T-helper 1 cell treated with Interleukin-12 subunit alpha and Interleukin-12 subunit beta and Interleukin-4 antibody, amounts not matched to agents 30 ng/mL and 1 ng/mL, for 36 hours (primary cell): ENCODE measurements at regions not wholly inside any gene's neighbourhood (a gene's known extent, or its start where the extent isn't known, plus 50 kb on each side); places are given as distances from the start of the nearest gene placed in this dataset.

Source experiments
- intact Hi-C: fragments of 100-400 bp; cut with micrococcal nuclease; formaldehyde crosslinking; loops from one replicate; pipeline ENCODE4 v1.15.1; 2024

DNA sequence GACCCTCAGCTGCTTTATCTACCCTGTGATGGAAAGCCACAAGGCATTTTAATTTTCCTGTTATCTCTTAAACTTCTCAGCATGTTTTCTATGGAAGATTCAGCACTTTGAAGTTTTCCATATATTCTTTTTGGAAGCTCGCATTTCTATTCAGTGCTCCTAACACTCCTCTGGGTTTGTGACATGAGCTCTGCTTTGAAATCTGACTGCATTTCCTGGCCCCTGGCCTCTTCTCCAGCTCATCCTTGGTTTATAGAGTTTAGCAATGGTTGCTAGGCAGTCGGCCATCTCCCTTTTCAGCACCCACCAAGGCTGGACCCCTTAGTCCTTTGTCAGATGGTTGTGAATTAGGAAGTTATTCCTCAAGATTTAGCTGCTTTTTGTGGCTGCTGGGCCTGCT lies 150.6 kb downstream of the KCNA5 start:
- intact Hi-C loops: no loop called here

DNA sequence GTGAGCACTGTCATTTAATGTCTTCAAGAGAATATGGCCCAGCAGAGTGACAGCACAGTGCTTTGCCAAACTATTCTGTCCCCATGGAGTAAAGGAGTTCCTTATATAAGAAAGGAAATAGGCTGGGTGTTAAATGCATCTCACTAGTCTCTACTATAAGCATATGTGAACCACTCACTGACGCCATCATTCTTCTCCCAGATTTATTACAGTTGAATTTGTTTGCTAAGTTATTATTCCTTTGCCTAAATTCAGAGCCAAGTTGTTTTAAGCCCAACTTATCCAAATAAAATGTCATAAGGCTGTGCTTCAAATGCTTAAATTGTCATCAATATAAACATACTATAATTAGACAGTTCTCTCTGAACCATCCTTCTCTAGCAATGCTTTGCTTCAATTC lies 151.6 kb downstream of the KCNA5 start:
- intact Hi-C loops: no loop called here

DNA sequence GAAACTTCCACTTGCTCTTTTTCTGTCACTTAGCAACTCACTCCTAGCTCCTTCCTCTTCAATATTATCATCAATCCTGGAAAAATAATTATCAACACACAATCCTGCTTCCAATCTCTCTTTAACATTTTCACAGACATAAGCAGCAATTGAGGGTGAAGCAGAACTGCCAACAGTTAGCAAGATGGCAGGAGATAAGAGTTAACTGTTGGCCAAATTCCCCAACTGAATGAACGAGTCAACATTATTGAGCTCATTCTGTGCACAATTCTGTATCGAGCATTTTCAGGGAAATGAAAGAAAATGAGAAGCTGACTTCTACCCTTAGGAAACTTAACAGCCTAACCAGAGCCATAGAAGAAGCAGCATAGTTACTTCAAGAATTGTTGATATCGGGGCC lies 152.0 kb downstream of the KCNA5 start:
- intact Hi-C loops: no loop called here

DNA sequence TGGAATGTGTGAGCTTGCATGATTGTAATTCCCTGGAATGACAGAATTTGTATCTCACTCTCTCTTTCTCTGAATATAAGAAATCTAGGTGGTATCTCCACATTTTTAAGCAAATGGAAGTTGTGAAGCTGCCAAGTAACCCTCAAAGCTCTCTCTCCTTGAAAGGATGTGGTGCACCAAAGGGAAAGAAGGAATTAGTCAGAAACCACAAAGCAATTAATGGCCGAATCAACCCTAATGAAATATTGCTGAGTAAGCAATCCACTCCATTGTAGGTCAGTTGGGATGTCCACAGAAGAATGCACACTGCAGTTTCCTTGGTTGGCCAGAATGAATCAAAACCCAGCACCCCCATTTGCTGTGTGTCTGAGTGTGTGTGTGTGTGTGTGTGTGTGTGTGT lies 153.5 kb downstream of the KCNA5 start:
- intact Hi-C loops: no loop called here

DNA sequence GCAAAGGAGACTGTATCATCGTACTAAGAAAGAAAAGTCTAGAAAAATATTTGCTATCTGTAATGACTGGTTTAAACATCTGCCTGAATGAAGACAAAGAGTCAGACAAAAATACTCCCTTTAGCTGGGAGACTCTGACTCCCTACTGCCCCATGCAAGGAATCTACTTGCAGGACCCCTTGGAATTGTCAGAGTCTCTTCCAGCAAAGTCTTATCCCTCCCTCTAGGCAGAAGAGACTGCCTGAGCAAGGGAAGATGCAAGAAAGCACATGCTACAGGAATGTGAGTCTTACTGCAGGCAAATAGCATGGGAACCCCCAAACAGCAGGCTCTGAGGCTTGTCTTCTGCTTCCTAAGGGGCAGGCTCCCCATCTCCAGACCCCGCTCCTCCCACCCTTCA lies 154.0 kb downstream of the KCNA5 start:
- intact Hi-C loops: no loop called here

DNA sequence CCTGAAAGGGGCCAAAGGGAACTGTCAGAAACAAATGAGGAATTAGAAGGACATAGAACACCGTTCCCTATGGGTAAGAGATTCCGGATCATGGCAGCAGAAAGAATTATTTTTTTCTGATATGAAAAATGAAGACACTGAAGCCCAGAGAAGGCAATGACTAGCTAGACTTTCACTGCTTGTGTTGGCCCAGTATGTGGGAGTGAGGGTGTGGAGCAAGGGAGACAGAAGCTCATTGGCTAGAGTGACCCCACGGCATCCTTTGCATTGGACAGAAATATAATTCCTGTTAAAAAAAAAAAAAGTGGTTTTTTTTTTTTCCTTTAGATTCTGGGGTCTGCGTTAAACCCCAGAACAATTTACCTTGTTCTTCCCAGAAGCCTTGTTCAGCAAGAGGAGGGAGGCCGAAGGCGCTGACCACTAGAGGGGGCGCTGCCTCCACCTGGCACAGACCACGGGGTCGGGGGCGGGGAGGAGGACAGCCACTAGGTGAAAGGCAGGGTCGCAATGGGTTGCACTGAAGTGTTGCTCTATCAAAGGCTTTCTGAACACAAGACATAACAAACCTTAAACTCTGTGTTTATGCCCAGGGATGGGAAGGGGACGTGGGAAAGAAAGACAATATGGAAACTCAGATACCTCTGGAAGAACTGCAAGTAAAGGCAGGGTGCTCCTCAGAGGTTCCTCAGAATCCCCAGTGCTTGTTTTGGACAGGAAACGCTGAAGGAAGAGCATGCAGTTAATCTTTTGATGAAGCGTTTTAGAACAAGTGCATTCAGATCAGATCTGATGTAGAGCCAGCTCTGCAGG lies 156.8 kb downstream of the KCNA5 start:
- intact Hi-C loops: no loop called here

DNA sequence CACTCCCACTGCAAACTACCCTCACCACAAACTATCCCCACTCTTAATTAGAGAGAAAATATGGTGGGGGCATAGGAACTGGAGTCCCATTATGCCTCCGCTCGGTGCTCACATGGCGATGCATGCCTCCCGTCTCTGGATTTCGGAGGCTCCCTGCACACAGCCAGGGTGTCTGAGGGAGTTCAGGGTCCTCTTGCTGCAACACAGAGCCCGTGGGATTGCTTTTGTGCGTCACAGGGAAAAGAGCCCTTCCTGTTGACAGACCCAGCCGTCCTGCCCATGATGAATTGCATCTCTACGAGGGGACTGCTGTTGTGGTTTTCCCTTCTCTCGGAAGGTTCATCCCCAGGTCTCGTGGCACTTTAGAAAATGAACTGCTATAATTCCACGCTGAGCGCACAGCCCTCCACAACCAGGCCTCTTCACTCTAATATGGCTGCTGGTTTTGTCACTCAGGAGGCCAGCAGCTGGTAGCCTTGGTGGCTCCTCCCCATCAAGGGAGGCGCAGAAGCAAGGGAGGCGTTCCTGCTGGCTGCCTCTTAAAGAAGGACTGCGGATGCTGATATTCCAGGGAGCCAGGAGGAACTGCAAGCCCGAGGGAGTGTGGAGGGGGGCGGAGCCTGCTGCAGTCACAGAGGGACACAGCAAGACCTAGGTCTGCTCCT lies 158.0 kb downstream of the KCNA5 start:
- intact Hi-C loops: no loop called here

DNA sequence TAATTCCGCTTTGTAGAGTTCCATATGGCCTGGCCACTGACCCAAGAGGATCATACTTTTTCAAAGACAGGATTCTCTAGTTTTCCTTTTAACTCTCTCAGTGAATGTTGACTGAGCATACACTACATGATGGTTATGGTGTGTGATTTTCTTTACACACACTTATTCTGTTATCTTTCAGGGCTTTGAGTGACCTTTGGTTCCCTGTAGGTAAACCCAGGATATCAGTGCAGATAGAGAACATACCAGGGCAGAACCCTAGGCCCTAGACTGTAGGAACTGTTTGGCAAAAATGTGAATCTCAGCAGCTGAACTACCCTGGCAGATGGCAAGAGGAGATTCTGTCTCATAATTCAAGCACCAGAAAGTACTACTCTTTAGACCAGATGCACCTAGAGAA lies 159.6 kb downstream of the KCNA5 start:
- intact Hi-C loops: no loop called here

DNA sequence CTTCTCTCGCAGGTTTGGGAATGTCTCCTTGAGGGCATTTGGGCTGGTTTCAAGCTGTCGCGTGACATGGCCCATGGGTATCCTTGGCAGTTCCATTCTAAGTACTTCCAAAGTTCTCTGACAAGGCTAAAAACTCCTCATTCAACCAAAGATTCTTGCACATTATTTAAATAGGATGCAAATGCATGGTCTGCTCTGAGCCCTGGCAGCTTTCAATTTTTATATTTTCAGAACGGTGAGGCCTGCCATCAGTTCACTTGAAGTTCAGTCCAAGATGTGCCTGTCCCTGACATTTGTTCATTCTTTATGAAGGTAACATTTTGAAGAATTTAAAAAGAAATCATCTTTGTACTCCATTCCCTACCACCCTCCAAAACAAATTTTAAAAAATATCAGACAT lies 160.0 kb downstream of the KCNA5 start:
- intact Hi-C loops: no loop called here

DNA sequence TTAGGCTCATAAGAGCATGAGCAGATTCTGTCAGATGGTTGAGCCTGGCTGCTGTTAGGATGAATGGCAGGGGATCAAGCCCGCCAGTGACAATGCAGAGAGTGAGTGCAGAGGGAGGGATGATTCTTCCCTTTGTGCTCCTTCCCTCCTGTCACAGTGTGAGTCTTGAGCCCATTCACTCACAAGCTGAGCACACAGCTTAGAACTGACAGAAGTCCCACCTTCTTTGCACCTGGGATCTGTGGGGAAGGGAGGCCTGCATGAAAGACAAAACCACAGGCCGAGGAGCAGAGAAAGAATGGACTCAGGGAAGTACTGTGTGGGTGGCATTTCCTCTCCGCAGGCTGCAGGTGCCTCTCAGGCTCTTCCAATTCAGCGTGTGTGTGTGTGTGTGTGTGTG lies 160.6 kb downstream of the KCNA5 start:
- intact Hi-C loops: no loop called here

DNA sequence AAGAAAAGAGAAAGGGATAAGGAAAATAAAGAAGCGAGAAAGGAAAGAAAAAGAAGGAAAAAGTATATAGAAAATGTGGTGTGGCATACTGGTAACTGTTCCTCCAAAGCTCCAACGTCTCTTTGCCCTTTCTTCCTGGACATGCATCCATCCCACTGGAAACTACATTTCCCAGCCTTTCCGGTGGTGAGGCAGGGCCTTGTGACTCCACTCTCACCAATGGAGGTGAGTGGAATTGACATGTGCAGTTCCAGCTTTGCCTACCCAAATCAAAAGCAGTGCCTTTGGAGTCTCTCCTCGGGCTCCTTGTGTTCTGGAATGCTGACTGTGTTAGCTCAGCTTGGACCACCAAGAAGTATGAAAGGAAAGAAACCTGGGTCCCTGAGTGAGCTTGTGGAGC lies 161.2 kb downstream of the KCNA5 start:
- intact Hi-C loops: no loop called here

DNA sequence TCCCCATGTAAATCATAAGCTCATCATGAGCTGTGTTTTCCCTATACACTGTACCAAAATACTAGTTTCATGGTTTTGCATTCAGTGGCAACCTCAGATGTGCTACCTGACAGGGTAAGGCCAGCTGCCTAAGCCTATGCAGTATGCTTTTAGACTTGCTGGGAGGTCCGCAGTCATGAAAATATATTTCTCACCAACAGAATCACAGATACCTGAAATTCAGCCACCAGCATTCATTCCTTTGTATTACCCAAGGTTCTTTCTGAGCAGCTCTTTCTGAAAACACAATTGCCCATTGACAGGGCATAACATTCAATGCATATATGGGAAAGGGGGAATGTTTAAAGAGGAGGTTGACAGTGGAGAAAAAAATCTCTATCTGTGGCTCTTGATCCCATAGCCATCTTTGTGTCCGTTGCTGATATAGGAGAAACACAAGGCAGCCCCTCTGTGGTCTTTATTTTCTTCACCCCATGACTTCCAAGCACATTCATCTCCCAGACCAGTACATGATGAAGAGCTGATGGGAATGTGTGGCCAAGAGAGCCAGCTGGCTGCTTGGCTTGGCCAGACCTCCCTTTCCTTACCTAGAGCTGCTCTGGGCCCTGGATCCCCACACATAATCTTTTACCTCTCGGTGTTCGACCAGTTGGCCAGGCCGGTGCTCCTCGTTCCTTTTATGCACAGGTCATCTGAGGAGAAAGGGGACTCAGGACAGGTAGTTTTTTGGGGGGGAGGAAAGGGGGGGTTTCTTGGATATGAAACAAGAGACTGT lies 162.9 kb downstream of the KCNA5 start:
- intact Hi-C loops: no loop called here

DNA sequence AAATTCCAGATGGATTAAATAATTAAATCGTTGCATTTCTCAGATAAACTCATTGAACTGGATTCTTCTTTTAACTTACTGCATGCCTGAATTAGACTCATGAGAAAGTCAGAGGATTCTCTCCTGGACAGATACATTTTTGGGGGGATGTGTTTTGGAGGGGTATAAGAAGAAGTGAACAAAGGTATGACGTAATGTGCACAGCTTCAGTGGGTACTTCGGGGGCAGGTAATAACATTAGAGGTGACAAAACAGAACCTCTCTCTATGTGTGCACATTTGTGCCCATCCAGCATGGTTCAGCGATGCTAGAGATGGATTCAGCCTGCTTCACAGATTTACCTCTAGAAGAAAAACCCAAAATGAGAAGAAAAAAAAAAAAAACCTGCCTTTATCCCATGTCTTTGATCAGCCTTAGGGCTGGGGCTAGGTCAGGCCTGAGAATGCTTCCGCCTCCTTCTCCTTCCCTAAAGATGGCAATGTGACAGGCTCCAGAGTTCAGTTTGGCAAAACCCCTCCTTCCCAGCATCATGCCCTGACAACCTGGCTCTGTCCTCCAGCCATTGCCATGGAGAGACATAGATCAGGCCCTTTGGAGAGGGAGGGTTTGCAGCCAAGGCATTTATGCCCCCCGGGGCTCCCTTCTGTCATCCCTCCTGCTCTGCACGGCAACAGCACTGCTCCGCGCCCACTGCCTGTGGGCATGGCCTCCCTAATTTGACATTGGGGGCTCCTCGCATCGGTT lies 166.7 kb downstream of the KCNA5 start:
- intact Hi-C loops: no loop called here

DNA sequence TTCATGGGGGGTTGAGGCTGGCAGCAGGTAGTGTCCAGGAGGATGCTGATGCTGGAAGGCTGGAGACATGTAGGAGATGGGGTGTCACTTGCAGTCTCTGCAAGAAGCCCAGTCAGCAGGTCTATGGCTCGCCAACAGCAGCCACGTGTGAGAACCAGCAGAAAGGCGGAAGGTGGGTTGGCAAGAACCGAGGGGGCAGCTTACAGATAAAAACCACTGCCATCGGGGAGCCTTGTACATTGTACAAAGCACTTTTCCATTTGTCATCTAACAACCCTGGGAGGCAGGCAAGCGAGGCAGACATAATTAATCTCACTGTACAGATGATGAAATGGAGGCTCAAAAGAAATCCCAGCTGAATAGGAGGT lies 167.2 kb downstream of the KCNA5 start:
- intact Hi-C loops: no loop called here

DNA sequence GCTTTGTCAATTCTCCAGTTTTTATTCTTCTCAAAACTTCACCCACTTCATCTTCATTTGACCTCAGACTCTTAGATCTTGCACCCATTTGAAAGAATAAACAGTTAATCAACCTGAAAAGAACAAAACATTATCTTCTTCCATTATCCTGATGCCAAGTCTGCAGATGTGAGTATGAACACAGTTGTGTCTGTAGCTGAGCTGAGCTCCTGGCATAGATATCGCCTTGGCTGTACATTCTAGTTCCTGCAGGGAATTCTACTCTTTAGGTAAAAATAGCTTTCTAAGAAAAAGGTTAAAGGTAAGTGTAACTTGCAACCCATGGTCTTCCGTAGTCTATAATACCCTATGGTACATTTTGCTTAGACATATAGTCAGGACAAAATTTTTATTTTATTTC lies 169.7 kb downstream of the KCNA5 start:
- intact Hi-C loops: no loop called here

DNA sequence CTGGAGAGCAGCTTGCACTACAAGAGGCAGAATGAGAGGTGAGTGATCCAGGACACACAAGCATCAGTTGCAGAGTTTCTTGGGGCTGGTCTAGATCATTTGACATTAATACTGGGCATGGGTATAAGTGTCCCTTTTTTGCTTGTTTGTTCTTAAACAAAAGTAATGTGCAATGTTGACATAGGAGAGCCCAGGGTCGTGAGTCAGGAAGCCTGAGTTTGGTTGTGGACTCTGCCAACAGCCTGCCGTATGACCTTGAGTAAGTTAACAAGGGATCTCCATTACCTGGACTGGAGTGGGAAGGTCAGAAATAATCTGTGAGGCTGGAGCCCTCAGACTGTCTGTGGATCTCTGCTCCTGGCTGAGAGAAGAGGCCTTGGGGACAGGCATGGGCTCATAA lies 170.3 kb downstream of the KCNA5 start:
- intact Hi-C loops: no loop called here

DNA sequence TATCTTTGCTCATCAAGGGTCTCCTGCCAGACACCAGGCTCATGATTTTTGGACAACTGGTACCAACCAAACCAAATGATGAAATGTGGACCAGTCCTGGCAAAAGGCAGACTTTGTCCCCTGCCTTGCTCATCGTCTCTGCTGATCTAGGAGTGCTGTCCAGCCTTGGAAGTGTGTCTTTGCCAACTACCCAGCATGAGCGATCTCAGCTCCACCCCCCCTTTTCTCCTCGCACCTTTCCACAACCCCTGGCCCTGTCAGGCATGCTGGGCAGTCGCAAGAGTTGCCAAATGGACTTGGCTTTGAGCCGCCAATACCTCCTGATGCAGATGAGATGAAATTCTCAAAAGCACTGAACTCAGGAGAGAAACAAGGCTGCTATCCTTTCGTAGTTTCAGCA lies 174.3 kb downstream of the KCNA5 start:
- intact Hi-C loops: no loop called here

DNA sequence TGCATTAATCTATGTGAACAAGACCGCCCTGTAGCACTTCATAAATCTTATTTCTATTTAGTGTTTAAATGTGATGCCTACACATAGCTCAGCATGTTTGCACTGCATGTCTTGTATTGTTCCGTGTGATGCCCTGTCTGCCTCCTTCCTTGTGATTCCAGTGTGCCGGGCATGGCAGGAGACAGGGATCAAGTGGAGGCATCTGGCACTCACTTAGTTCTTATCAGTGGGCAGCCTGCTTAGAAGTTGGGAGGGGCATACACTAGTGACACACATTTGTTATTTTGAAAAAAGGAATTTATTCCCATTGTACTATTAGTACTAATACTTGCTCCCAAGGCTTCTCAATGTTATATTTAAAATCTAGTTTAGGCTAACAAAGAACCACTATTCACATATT lies 176.4 kb downstream of the KCNA5 start:
- intact Hi-C loops: no loop called here

DNA sequence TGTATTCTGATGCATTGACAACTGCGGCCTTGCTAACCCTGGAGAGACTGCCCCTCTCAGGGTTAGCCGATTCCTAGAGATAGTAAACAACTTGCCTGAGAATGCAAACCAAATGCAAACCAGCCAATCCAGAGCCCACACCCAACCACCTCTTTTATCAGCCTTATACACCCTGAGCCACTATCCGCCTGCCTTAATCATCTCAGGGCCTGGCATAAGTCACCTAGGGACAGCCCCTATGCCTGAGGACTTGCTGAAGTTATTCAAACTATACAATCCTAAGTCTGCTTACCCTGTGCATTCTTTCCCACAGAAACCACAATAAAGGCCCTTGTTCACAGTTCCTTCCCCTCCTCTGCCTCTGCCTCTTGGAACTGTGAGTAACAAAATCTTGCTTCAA lies 177.2 kb downstream of the KCNA5 start:
- intact Hi-C loops: no loop called here

DNA sequence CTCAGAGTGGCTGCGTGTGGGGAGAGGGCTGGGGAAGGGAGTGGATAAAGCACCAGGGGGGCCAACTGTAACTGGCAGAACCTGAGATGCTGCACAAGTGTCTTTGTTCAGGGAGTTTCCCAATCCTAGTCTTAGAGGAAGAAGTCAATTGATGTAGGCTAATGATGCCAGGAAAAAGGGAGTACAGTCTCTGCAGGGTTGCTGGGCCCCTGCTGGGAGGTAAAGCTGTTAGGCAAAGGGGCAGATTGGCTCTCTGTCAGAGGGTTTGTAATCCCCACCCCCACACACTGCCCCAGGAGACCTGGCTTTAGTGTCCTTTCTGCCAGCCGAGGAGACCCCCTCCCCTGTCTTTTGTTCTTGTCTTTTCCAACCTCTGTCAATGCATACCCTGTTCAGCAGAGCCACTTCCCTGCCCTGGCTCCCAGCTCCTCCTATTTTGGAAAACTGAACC lies 178.4 kb downstream of the KCNA5 start:
- intact Hi-C loops: no loop called here

DNA sequence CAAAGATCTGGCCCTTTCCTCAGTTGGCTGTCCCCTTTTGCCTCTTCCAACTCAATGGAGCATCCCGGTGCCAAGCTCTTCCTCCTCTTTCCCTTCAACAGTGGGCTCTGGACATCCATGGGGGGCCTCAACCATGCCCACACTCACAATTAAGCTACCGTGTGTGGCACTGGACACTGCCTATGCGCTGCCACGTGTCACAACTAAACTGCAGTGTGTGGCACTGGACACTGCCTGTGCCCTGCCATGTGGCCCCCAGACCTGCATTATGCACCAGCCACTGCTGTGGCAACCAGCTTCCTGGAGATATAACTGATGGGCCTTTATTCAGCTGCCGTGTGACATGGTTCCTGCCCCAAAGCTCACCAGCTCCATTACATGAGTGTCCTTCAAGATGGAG lies 179.1 kb downstream of the KCNA5 start:
- intact Hi-C loops: no loop called here

DNA sequence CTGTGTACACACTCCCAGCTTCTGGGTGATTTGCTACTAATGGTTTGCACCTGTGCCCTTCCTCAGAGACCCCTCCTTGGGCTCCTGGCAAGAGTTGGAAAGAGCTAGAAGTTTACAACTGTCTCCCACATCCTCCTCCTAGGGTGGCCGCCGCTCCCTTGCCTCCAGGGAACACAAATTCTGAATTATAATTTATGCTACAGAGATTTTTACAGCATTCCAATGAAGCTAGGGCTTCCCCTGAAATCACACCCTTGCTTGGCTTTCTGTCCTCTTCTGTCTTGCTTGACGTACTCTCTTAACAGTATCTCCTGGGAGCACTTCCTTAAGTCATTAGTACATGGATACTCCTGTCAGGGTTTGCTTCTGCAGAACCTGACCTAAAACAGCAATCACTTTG lies 180.2 kb downstream of the KCNA5 start:
- intact Hi-C loops: no loop called here
